GM12873 (cell line): ENCODE measurements at regions not wholly inside any gene's neighbourhood (a gene's known extent, or its start where the extent isn't known, plus 50 kb on each side); places are given as distances from the start of the nearest gene placed in this dataset.

Source experiments
- CTCF ChIP-seq: IDR thresholded peaks from 2 replicates; pipeline ENCODE4 v1.5.1; 2012; ENCODE audit warnings: low read depth, mild to moderate bottlenecking, moderate library complexity, low read length, control low read depth; ENCODE audit not compliant: insufficient read depth; ENCODE audit errors: missing control alignments

GRCh38 chr17:77403854-77404253 is 263.1 kb downstream of the SEC14L1 start:
- no peak for TF ChIP-seq CTCF

- no peak for TF ChIP-seq CTCF
Observed at GRCh38 chr17:77404812-77405581, 264.2 kb downstream of the SEC14L1 start.

GRCh38 chr17:77405867-77406732 is 265.3 kb downstream of the SEC14L1 start:
- no peak for TF ChIP-seq CTCF

GRCh38 chr17:77407321-77408277 is 266.8 kb downstream of the SEC14L1 start:
- no peak for TF ChIP-seq CTCF

GRCh38 chr17:77408284-77408683 is 267.5 kb downstream of the SEC14L1 start:
- no peak for TF ChIP-seq CTCF

- no peak for TF ChIP-seq CTCF
Observed at GRCh38 chr17:77409282-77410161, 268.8 kb downstream of the SEC14L1 start.
